IMR-90 (cell line): ENCODE measurements at regions not wholly inside any gene's neighbourhood (a gene's known extent, or its start where the extent isn't known, plus 50 kb on each side); places are given as distances from the start of the nearest gene placed in this dataset.
A peak's percentile ranks its signal among the peaks of the same experiment; 100 is the strongest.

Source experiments
- ATAC-seq: fragments of 200-7000 bp; cut with Tn5 transposase; 2 replicates; pipeline ENCODE4 v1.9.1; 2020; ENCODE audit warnings: low read depth, mild to moderate bottlenecking, moderate library complexity
- BruUV-seq: library from RNA; stranded (reverse); fragments of 400-500 nt; replicated peaks from 2 replicates; lab custom pipeline; 2021; lab: Mats Ljungman, UMichigan
- CTCF ChIA-PET: fragments of 300-600 bp; formaldehyde crosslinking; extraction: SDS; loops from one replicate; lab custom pipeline; 2021; ENCODE audit warnings: antibody characterized with exemption; lab: Yijun Ruan, JAX
- POLR2A ChIA-PET: fragments of 300-600 bp; sonication (Branson Sonifier 250); formaldehyde crosslinking; loops from one replicate; lab custom pipeline; 2022; ENCODE audit warnings: antibody characterized with exemption; ENCODE audit not compliant: unreplicated experiment; lab: Charles Lee
- DNase-seq: peaks from one replicate; pipeline ENCODE4 v3.0.0; 2013
- H2AFZ ChIP-seq: replicated peaks from 2 replicates; pipeline ENCODE3; 2013; ENCODE audit warnings: low read length, mild to moderate bottlenecking; ENCODE audit not compliant: poor library complexity
- H2AK5ac ChIP-seq: 2 replicates; pipeline ENCODE4 v1.6.1; 2013; ENCODE audit warnings: low read depth, low read length, inconsistent platforms
- H2AK9ac ChIP-seq: replicated peaks from 2 replicates; pipeline ENCODE3; 2013; ENCODE audit warnings: mild to moderate bottlenecking, low read depth, low read length, moderate library complexity; ENCODE audit not compliant: poor library complexity
- H2BK120ac ChIP-seq: 2 replicates; pipeline ENCODE4 v1.6.1; 2013; ENCODE audit warnings: low read depth, low read length, inconsistent platforms
- H2BK15ac ChIP-seq: 3 replicates; pipeline ENCODE4 v1.6.1; 2013; ENCODE audit warnings: low read depth, low read length, inconsistent platforms
- H2BK20ac ChIP-seq: 2 replicates; pipeline ENCODE4 v1.6.1; 2013; ENCODE audit warnings: low read depth, mild to moderate bottlenecking, inconsistent platforms, low read length, moderate library complexity
- H2BK5ac ChIP-seq: 2 replicates; pipeline ENCODE4 v1.6.1; 2013; ENCODE audit warnings: mild to moderate bottlenecking, low read depth, low read length, inconsistent platforms; ENCODE audit not compliant: poor library complexity, severe bottlenecking
- H3K14ac ChIP-seq: replicated peaks from 2 replicates; pipeline ENCODE4 v1.6.1; 2013; ENCODE audit warnings: low read depth, low read length, inconsistent platforms
- H3K18ac ChIP-seq: 2 replicates; pipeline ENCODE4 v1.6.1; 2013; ENCODE audit warnings: low read depth, low read length, control low read depth
- H3K23ac ChIP-seq: 2 replicates; pipeline ENCODE4 v1.6.1; 2013; ENCODE audit warnings: low read depth, low read length, inconsistent platforms
- H3K27ac ChIP-seq: 2 replicates; pipeline ENCODE4 v1.5.1; 2013; ENCODE audit warnings: mild to moderate bottlenecking, control low read depth, low read length; ENCODE audit not compliant: insufficient read depth
- H3K27me3 ChIP-seq: 2 replicates; pipeline ENCODE4 v1.6.1; 2013; ENCODE audit warnings: low read length; ENCODE audit not compliant: control insufficient read depth, insufficient read depth
- H3K36me3 ChIP-seq: 2 replicates; pipeline ENCODE4 v1.6.1; 2013; ENCODE audit warnings: low read length, mixed read lengths; ENCODE audit not compliant: control insufficient read depth, insufficient read depth
- H3K4ac ChIP-seq: 2 replicates; pipeline ENCODE4 v1.6.1; 2013; ENCODE audit warnings: low read depth, low read length, inconsistent platforms
- H3K4me1 ChIP-seq: 2 replicates; pipeline ENCODE4 v1.6.1; 2013; ENCODE audit warnings: low read length, mixed read lengths; ENCODE audit not compliant: control insufficient read depth, insufficient read depth
- H3K4me2 ChIP-seq: 2 replicates; pipeline ENCODE4 v1.6.1; 2013; ENCODE audit warnings: low read depth, mild to moderate bottlenecking, control low read depth, low read length, moderate library complexity
- H3K4me3 ChIP-seq: 2 replicates; pipeline ENCODE4 v1.5.1; 2013; ENCODE audit warnings: low read depth, mild to moderate bottlenecking, control low read depth, low read length, moderate library complexity; ENCODE audit not compliant: insufficient read depth
- H3K56ac ChIP-seq: 2 replicates; pipeline ENCODE4 v1.6.1; 2013; ENCODE audit warnings: low read length, inconsistent platforms; ENCODE audit not compliant: insufficient read depth; ENCODE audit errors: extremely low read depth
- H3K79me1 ChIP-seq, 2 experiments: 2 replicates each; pipeline ENCODE4 v1.6.1; 2013; ENCODE audit warnings: low read length in 2 of 2, inconsistent platforms in 1 of 2, low read depth in 1 of 2
- H3K9ac ChIP-seq: 2 replicates; pipeline ENCODE4 v1.6.1; 2013; ENCODE audit warnings: low read depth, low read length, control low read depth
- H3K9me1 ChIP-seq: 2 replicates; pipeline ENCODE4 v1.6.1; 2013; ENCODE audit warnings: low read length, inconsistent platforms; ENCODE audit not compliant: insufficient read depth
- H3K9me3 ChIP-seq: 2 replicates; pipeline ENCODE4 v1.6.1; 2013; ENCODE audit warnings: low read length; ENCODE audit not compliant: control insufficient read depth, insufficient read depth
- H4K20me1 ChIP-seq: 2 replicates; pipeline ENCODE4 v1.6.1; 2013; ENCODE audit warnings: low read length, inconsistent platforms; ENCODE audit not compliant: insufficient read depth
- H4K5ac ChIP-seq: 2 replicates; pipeline ENCODE4 v1.6.1; 2013; ENCODE audit warnings: mild to moderate bottlenecking, low read depth, low read length, control low read depth
- H4K8ac ChIP-seq, 2 experiments: 2 replicates each; pipeline ENCODE4 v1.6.1; 2013; ENCODE audit warnings: low read depth in 2 of 2, low read length in 2 of 2, control low read depth in 1 of 2, inconsistent platforms in 1 of 2
- H4K91ac ChIP-seq: 2 replicates; pipeline ENCODE4 v1.6.1; 2013; ENCODE audit warnings: low read depth, low read length, inconsistent platforms; ENCODE audit not compliant: insufficient read depth
- CHD1 ChIP-seq: IDR thresholded peaks from 2 replicates; pipeline ENCODE4 v1.6.1; 2012; ENCODE audit warnings: low read depth, low read length, improper control_type of control experiment
- ELK1 ChIP-seq: fragments of 150-350 bp; IDR thresholded peaks from 2 replicates; pipeline ENCODE4 v1.6.1; 2016; ENCODE audit warnings: low read depth, mild to moderate bottlenecking, low read length, moderate library complexity, borderline replicate concordance
- MAFK ChIP-seq: IDR thresholded peaks from 2 replicates; pipeline ENCODE4 v1.6.1; 2012; ENCODE audit warnings: low read depth, low read length, improper control_type of control experiment
- MAZ ChIP-seq: IDR thresholded peaks from 2 replicates; pipeline ENCODE4 v1.6.1; 2012; ENCODE audit warnings: low read depth, mild to moderate bottlenecking, low read length, improper control_type of control experiment, moderate library complexity, borderline replicate concordance
- MXI1 ChIP-seq: IDR thresholded peaks from 2 replicates; pipeline ENCODE4 v1.6.1; 2012; ENCODE audit warnings: low read depth, mild to moderate bottlenecking, low read length, moderate library complexity, borderline replicate concordance
- NFE2L2 ChIP-seq: fragments of 150-350 bp; IDR thresholded peaks from 2 replicates; pipeline ENCODE4 v1.6.1; 2016; ENCODE audit warnings: low read depth, mild to moderate bottlenecking, low read length
- POLR2A ChIP-seq: IDR thresholded peaks from 2 replicates; pipeline ENCODE4 v1.6.1; 2012; ENCODE audit warnings: mild to moderate bottlenecking, low read depth, low read length
- RCOR1 ChIP-seq: IDR thresholded peaks from 2 replicates; pipeline ENCODE4 v1.6.1; 2012; ENCODE audit warnings: mild to moderate bottlenecking, low read length, improper control_type of control experiment; ENCODE audit not compliant: insufficient replicate concordance
- RFX5 ChIP-seq: IDR thresholded peaks from 2 replicates; pipeline ENCODE4 v1.8.0; 2012; ENCODE audit warnings: low read depth, mild to moderate bottlenecking, low read length, moderate library complexity
- USF2 ChIP-seq: fragments of 150-350 bp; IDR thresholded peaks from 2 replicates; pipeline ENCODE4 v1.6.1; 2017; ENCODE audit warnings: mild to moderate bottlenecking, antibody characterized with exemption, low read length, low read depth
- WGBS, 2 experiments: methylation state at CpG; one replicate each; pipeline versions ENCODE4 v1.1.5 to v1.1.7; 2013; ENCODE audit warnings: missing lambda C conversion rate in 2 of 2; ENCODE audit not compliant: insufficient read length in 1 of 2; ENCODE audit errors: extremely low coverage in 2 of 2; 5-methylcytosine and 5-hydroxymethylcytosine counted together
- dilution Hi-C: fragments of 300-500 bp; cut with HindIII; formaldehyde crosslinking; loops from one replicate; pipeline ENCODE4 v1.14.3; 2018; ENCODE audit warnings: low sequenced_read_pairs; ENCODE audit not compliant: unreplicated experiment
- in situ Hi-C: fragments of 300-500 bp; cut with MboI; formaldehyde crosslinking; loops from 3 replicates; pipeline ENCODE4 v1.14.3; 2019; ENCODE audit warnings: low sequenced_read_pairs, inconsistent platforms, mixed read lengths
- intact Hi-C: fragments of 100-400 bp; cut with micrococcal nuclease; formaldehyde crosslinking; loops from 2 replicates; pipeline ENCODE4 v1.10.0; 2022

- H3K4me1 ChIP-seq = peaks cover 9% of the 10 kb centered on the region
- peak overlapping the region; percentile 91 for H3K4ac ChIP-seq
- peaks cover 11 to 15% of the 10 kb centered on the region in 2 experiments for H3K79me1 ChIP-seq
- 100% methylated on average over 1 of the region's 3 CpGs; no CpG with 5 or more reads in 1 of the 2 experiments for WGBS, 2 experiments
- no peaks in the 10 kb centered on the region for H3K9me3 ChIP-seq
- peak overlapping the region; percentile 52; the same call in 1 of the 2 replicates for H3K56ac ChIP-seq
- TF ChIP-seq CHD1 (no peak), RFX5 (no peak), RCOR1 (no peak), POLR2A (no peak), MAZ (no peak), ELK1 (no peak), USF2 (no peak), NFE2L2 (no peak), MXI1 (no peak), MAFK (no peak)
- dilution Hi-C loops = no loop called here
- peak overlapping the region; percentile 99 for H2BK20ac ChIP-seq
- H4K20me1 ChIP-seq = no peaks in the 10 kb centered on the region
- H3K27me3 ChIP-seq = no peaks in the 10 kb centered on the region
- no peak for ATAC-seq
- H3K4me3 ChIP-seq = no peak overlapping the region
- peak overlapping the region; percentile 4 for H2AFZ ChIP-seq
- no TSS peak for BruUV-seq
- peak overlapping the region; percentile 87 for H3K23ac ChIP-seq
- peak overlapping the region; percentile 99; the same call in 2 of the 3 replicates for H2BK15ac ChIP-seq
- H4K8ac ChIP-seq = peak overlapping the region; percentile 70 to 81
- H2BK5ac ChIP-seq = peak overlapping the region; percentile 99
- in situ Hi-C loops = loop anchor here (10.0 kb wide), 1 partner anchor 183 kb away; no protein-coding TSS in a partner anchor
- peak overlapping the region; percentile 76 for H3K14ac ChIP-seq
- POLR2A ChIA-PET = no interaction called here
- peak overlapping the region; percentile 67; the same call in 1 of the 2 replicates for H3K4me2 ChIP-seq
- intact Hi-C loops = loop anchor here (2.0 to 5.0 kb wide), 3 partner anchors 67 to 186 kb away; no protein-coding TSS in a partner anchor
- H2AK5ac ChIP-seq = peak overlapping the region; percentile 98
- H3K9me1 ChIP-seq = peaks cover 9% of the 10 kb centered on the region
- peak overlapping the region; percentile 98 for H3K18ac ChIP-seq
- no peak overlapping the region for H3K9ac ChIP-seq
- CTCF ChIA-PET = interaction anchor here (0.5 kb wide), 1 partner anchor 22 kb away, joined by 3 read pairs; no protein-coding TSS in a partner anchor
- H4K5ac ChIP-seq = peak overlapping the region; percentile 91
- H3K27ac ChIP-seq = peak overlapping the region; percentile 72
- peak overlapping the region; percentile 96 for H2BK120ac ChIP-seq
- no peaks in the 10 kb centered on the region for H3K36me3 ChIP-seq
- peak overlapping the region; percentile 74 for H2AK9ac ChIP-seq
- DNase-seq = peak; percentile 60
- peak overlapping the region; percentile 96 for H4K91ac ChIP-seq
Measured at GRCh38 chr5:17001428-17001827, 65.3 kb upstream of the MYO10 start.
